ENCODE measurements at regions not wholly inside any gene's neighbourhood (a gene's known extent, or its start where the extent isn't known, plus 50 kb on each side); places are given as distances from the start of the nearest gene placed in this dataset.

- DNase-seq (ENCODE audit: low read depth): no peak
- TF ChIP-seq CTCF (IDR thresholded peaks at IDR 0.05; ENCODE audit: low read length, missing control alignments): no peak
- no peak overlapping the region for H3K4me3 ChIP-seq (replicated peaks; ENCODE audit: low read depth, low read length)
Measured at GRCh38 chr12:25637752-25638151, 84.7 kb upstream of the LMNTD1 start.

GRCh38 chr12:25639406-25639805 is 86.3 kb upstream of the LMNTD1 start:
- TF ChIP-seq CTCF (IDR thresholded peaks at IDR 0.05; ENCODE audit: low read length, missing control alignments): no peak
- no peak for DNase-seq (ENCODE audit: low read depth)
- no peak overlapping the region for H3K4me3 ChIP-seq (replicated peaks; ENCODE audit: low read depth, low read length)

GRCh38 chr12:25644979-25645378 is 91.9 kb upstream of the LMNTD1 start:
- TF ChIP-seq CTCF (IDR thresholded peaks at IDR 0.05; ENCODE audit: low read length, missing control alignments): no peak
- no peak for DNase-seq (ENCODE audit: low read depth)
- no peak overlapping the region for H3K4me3 ChIP-seq (replicated peaks; ENCODE audit: low read depth, low read length)

- no peak for DNase-seq (ENCODE audit: low read depth)
- no peak for TF ChIP-seq CTCF (IDR thresholded peaks at IDR 0.05; ENCODE audit: low read length, missing control alignments)
- H3K4me3 ChIP-seq (replicated peaks; ENCODE audit: low read depth, low read length): no peak overlapping the region
Measured at GRCh38 chr12:25645427-25645826, 92.3 kb upstream of the LMNTD1 start.

GRCh38 chr12:25651931-25652330 is 98.8 kb upstream of the LMNTD1 start:
- H3K4me3 ChIP-seq (replicated peaks; ENCODE audit: low read depth, low read length): no peak overlapping the region
- DNase-seq (ENCODE audit: low read depth): no peak
- no peak for TF ChIP-seq CTCF (IDR thresholded peaks at IDR 0.05; ENCODE audit: low read length, missing control alignments)

- TF ChIP-seq CTCF (IDR thresholded peaks at IDR 0.05; ENCODE audit: low read length, missing control alignments): no peak
- H3K4me3 ChIP-seq (replicated peaks; ENCODE audit: low read depth, low read length): no peak overlapping the region
- DNase-seq (ENCODE audit: low read depth): no peak
Measured at GRCh38 chr12:25652371-25652770, 99.3 kb upstream of the LMNTD1 start.

GRCh38 chr12:25653487-25654175 is 100.5 kb upstream of the LMNTD1 start:
- no peak overlapping the region for H3K4me3 ChIP-seq (replicated peaks; ENCODE audit: low read depth, low read length)
- no peak for TF ChIP-seq CTCF (IDR thresholded peaks at IDR 0.05; ENCODE audit: low read length, missing control alignments)
- DNase-seq (ENCODE audit: low read depth): no peak

Data from fibroblast of pulmonary artery (primary cell).